ENCODE measurements at regions not wholly inside any gene's neighbourhood (a gene's known extent, or its start where the extent isn't known, plus 50 kb on each side); places are given as distances from the start of the nearest gene placed in this dataset.

DNA sequence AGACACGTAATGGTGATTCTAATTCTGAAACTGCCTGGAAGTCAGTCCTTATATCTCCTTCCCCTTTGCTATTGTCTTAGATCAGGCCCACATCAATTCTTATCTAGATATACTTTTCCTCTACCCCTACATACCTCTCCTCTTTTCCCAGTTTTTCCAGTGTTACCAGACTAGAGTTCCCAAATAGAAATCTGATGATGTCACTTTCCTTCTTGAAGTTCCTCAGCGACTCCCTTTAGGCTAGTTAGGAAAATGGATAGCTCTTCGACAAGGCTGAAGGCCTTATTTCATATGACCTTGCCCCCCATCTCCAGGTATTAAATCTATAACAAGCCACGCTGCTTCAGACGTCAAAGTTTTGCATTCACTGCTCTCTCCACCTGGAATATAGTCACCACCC, 201.1 kb upstream of the ATP2B1 start:
- H3K9ac ChIP-seq (ENCODE audit: low read depth in 1 of 2, low read length in 2 of 2), result no peak overlapping the region
- no peaks in the 10 kb centered on the region for H3K27me3 ChIP-seq (ENCODE audit: control insufficient read depth in 4 of 4, insufficient read depth in 4 of 4, low read length in 3 of 4)
- TF ChIP-seq HNF4A (conservative IDR thresholded peaks at IDR 0.05) (no peak), NR2F2 (IDR thresholded peaks at IDR 0.05) (no peak), RAD21 (IDR thresholded peaks at IDR 0.05) (no peak), SP1 (IDR thresholded peaks at IDR 0.05) (no peak), HNF4G (IDR thresholded peaks at IDR 0.05) (no peak)
- TF ChIP-seq, protein P1, sequence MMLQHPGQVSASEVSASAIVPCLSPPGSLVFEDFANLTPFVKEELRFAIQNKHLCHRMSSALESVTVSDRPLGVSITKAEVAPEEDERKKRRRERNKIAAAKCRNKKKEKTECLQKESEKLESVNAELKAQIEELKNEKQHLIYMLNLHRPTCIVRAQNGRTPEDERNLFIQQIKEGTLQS (IDR thresholded peaks at IDR 0.05), result no peak
- TF ChIP-seq, protein P2, sequence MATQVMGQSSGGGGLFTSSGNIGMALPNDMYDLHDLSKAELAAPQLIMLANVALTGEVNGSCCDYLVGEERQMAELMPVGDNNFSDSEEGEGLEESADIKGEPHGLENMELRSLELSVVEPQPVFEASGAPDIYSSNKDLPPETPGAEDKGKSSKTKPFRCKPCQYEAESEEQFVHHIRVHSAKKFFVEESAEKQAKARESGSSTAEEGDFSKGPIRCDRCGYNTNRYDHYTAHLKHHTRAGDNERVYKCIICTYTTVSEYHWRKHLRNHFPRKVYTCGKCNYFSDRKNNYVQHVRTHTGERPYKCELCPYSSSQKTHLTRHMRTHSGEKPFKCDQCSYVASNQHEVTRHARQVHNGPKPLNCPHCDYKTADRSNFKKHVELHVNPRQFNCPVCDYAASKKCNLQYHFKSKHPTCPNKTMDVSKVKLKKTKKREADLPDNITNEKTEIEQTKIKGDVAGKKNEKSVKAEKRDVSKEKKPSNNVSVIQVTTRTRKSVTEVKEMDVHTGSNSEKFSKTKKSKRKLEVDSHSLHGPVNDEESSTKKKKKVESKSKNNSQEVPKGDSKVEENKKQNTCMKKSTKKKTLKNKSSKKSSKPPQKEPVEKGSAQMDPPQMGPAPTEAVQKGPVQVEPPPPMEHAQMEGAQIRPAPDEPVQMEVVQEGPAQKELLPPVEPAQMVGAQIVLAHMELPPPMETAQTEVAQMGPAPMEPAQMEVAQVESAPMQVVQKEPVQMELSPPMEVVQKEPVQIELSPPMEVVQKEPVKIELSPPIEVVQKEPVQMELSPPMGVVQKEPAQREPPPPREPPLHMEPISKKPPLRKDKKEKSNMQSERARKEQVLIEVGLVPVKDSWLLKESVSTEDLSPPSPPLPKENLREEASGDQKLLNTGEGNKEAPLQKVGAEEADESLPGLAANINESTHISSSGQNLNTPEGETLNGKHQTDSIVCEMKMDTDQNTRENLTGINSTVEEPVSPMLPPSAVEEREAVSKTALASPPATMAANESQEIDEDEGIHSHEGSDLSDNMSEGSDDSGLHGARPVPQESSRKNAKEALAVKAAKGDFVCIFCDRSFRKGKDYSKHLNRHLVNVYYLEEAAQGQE (IDR thresholded peaks at IDR 0.05), result no peak
- H3K4me1 ChIP-seq (ENCODE audit: control insufficient read depth in 4 of 4, insufficient read depth in 4 of 4, low read length in 3 of 4), result no peaks in the 10 kb centered on the region
- no peak for DNase-seq (ENCODE audit: low spot score)
- no peak overlapping the region for H3K27ac ChIP-seq (ENCODE audit: low read depth in 1 of 2, low read length in 2 of 2)
- H3K9me3 ChIP-seq (ENCODE audit: control insufficient read depth in 4 of 4, low read length in 3 of 4), result peaks cover 0 to 5% (median under 1%) of the 10 kb centered on the region in 4 donors
- H3K36me3 ChIP-seq (ENCODE audit: control insufficient read depth in 4 of 4, insufficient read depth in 3 of 4, low read depth in 1 of 4, low read length in 3 of 4), result no peaks in the 10 kb centered on the region
- no peak overlapping the region for H3K4me3 ChIP-seq (ENCODE audit: low read depth in 1 of 3, low read length in 3 of 3)
- WGBS, result 86% methylated on average over 5 of the region's 5 CpGs

DNA sequence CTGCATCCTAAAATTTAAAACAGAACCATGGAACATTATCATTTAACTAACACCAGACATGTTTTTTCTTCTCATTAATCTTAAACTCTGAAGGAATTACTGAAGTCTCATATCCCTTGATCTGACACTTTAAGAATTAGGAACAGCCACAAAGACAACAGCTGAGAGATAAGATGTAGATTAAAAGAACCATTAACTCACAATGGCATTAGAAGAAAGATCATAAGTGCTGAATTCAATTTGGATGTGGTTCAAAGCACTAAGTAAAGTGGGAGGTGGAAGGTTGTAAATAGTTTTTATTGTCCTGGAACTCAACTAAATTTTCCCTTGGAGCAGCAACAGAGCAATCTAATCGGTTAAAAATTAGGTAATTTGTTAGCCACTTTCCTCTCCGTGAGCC, 199.0 kb upstream of the ATP2B1 start:
- WGBS, result 57% methylated on average over 2 of the region's 2 CpGs

More for the DNA sequence above, 199.0 kb upstream of the ATP2B1 start:
- no peak overlapping the region for H3K9ac ChIP-seq (ENCODE audit: low read depth in 1 of 2, low read length in 2 of 2)
- TF ChIP-seq, protein P1 (IDR thresholded peaks at IDR 0.05), result no peak
- no peak for TF ChIP-seq FOXA2 (IDR thresholded peaks at IDR 0.05)
- no peak for TF ChIP-seq JUND (IDR thresholded peaks at IDR 0.05)
- no peak for TF ChIP-seq SP1 (IDR thresholded peaks at IDR 0.05)
- TF ChIP-seq HNF4G (IDR thresholded peaks at IDR 0.05), result no peak
- TF ChIP-seq, protein P3, sequence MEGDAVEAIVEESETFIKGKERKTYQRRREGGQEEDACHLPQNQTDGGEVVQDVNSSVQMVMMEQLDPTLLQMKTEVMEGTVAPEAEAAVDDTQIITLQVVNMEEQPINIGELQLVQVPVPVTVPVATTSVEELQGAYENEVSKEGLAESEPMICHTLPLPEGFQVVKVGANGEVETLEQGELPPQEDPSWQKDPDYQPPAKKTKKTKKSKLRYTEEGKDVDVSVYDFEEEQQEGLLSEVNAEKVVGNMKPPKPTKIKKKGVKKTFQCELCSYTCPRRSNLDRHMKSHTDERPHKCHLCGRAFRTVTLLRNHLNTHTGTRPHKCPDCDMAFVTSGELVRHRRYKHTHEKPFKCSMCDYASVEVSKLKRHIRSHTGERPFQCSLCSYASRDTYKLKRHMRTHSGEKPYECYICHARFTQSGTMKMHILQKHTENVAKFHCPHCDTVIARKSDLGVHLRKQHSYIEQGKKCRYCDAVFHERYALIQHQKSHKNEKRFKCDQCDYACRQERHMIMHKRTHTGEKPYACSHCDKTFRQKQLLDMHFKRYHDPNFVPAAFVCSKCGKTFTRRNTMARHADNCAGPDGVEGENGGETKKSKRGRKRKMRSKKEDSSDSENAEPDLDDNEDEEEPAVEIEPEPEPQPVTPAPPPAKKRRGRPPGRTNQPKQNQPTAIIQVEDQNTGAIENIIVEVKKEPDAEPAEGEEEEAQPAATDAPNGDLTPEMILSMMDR (IDR thresholded peaks at IDR 0.05; ENCODE audit: low read depth, low read length, missing input control), result no peak
- TF ChIP-seq, protein P4, sequence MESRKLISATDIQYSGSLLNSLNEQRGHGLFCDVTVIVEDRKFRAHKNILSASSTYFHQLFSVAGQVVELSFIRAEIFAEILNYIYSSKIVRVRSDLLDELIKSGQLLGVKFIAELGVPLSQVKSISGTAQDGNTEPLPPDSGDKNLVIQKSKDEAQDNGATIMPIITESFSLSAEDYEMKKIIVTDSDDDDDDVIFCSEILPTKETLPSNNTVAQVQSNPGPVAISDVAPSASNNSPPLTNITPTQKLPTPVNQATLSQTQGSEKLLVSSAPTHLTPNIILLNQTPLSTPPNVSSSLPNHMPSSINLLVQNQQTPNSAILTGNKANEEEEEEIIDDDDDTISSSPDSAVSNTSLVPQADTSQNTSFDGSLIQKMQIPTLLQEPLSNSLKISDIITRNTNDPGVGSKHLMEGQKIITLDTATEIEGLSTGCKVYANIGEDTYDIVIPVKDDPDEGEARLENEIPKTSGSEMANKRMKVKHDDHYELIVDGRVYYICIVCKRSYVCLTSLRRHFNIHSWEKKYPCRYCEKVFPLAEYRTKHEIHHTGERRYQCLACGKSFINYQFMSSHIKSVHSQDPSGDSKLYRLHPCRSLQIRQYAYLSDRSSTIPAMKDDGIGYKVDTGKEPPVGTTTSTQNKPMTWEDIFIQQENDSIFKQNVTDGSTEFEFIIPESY (IDR thresholded peaks at IDR 0.05), result no peak
- no peak for TF ChIP-seq HNF4A (conservative IDR thresholded peaks at IDR 0.05)
- no peak for TF ChIP-seq NR2F2 (IDR thresholded peaks at IDR 0.05)
- TF ChIP-seq FOXA1 (IDR thresholded peaks at IDR 0.05), result no peak
- no peak for TF ChIP-seq RXRA (IDR thresholded peaks at IDR 0.05)
- TF ChIP-seq, protein P2 (IDR thresholded peaks at IDR 0.05), result no peak
- no peaks in the 10 kb centered on the region for H3K27me3 ChIP-seq (ENCODE audit: control insufficient read depth in 4 of 4, insufficient read depth in 4 of 4, low read length in 3 of 4)
- no peak for DNase-seq (ENCODE audit: low spot score)
- no peak overlapping the region for H3K4me3 ChIP-seq (ENCODE audit: low read depth in 1 of 3, low read length in 3 of 3)
- H3K36me3 ChIP-seq (ENCODE audit: control insufficient read depth in 4 of 4, insufficient read depth in 3 of 4, low read depth in 1 of 4, low read length in 3 of 4), result no peaks in the 10 kb centered on the region
- no peak overlapping the region for H3K27ac ChIP-seq (ENCODE audit: low read depth in 1 of 2, low read length in 2 of 2)
- no peaks in the 10 kb centered on the region for H3K4me1 ChIP-seq (ENCODE audit: control insufficient read depth in 4 of 4, insufficient read depth in 4 of 4, low read length in 3 of 4)
- peaks cover 0 to 5% (median under 1%) of the 10 kb centered on the region in 4 donors for H3K9me3 ChIP-seq (ENCODE audit: control insufficient read depth in 4 of 4, low read length in 3 of 4)
